H9 (cell line): ENCODE measurements at regions not wholly inside any gene's neighbourhood (a gene's known extent, or its start where the extent isn't known, plus 50 kb on each side); places are given as distances from the start of the nearest gene placed in this dataset.

ENCODE experiments used
- DNase-seq: peaks from one replicate; pipeline ENCODE4 v3.0.0-alpha.2; 2017
- H2AFZ ChIP-seq: one replicate; pipeline ENCODE4 v1.6.1; 2013; ENCODE audit warnings: mild to moderate bottlenecking, low read length, control low read depth, moderate library complexity
- H2AK5ac ChIP-seq: 2 replicates; pipeline ENCODE4 v1.6.1; 2013; ENCODE audit warnings: low read length, control low read depth, mixed read lengths; ENCODE audit not compliant: insufficient read length
- H2BK120ac ChIP-seq: one replicate; pipeline ENCODE4 v1.6.1; 2013; ENCODE audit warnings: low read depth, mild to moderate bottlenecking, low read length, control low read depth, inconsistent platforms; ENCODE audit not compliant: poor library complexity, severe bottlenecking
- H2BK12ac ChIP-seq: 2 replicates; pipeline ENCODE4 v1.6.1; 2013; ENCODE audit warnings: low read length, control low read depth, mixed read lengths, low read depth; ENCODE audit not compliant: insufficient read length
- H2BK15ac ChIP-seq: 2 replicates; pipeline ENCODE4 v1.6.1; 2013; ENCODE audit warnings: low read depth, low read length, control low read depth
- H2BK20ac ChIP-seq: one replicate; pipeline ENCODE4 v1.6.1; 2013; ENCODE audit warnings: low read depth, mild to moderate bottlenecking, low read length, control low read depth, inconsistent platforms; ENCODE audit not compliant: poor library complexity, severe bottlenecking
- H2BK5ac ChIP-seq: 2 replicates; pipeline ENCODE4 v1.6.1; 2013; ENCODE audit warnings: low read length, control low read depth, mixed read lengths; ENCODE audit not compliant: insufficient read length
- H3K14ac ChIP-seq: 2 replicates; pipeline ENCODE4 v1.6.1; 2013; ENCODE audit warnings: low read length, control low read depth; ENCODE audit not compliant: insufficient read depth
- H3K18ac ChIP-seq: 2 replicates; pipeline ENCODE4 v1.6.1; 2013; ENCODE audit warnings: low read depth, mild to moderate bottlenecking, mixed read lengths, low read length, control low read depth; ENCODE audit not compliant: insufficient read length
- H3K23ac ChIP-seq: 2 replicates; pipeline ENCODE4 v1.6.1; 2013; ENCODE audit warnings: low read length, control low read depth, mixed read lengths, low read depth; ENCODE audit not compliant: insufficient read length
- H3K23me2 ChIP-seq: 2 replicates; pipeline ENCODE4 v1.6.1; 2013; ENCODE audit warnings: low read depth, mild to moderate bottlenecking, mixed read lengths, low read length, control low read depth; ENCODE audit not compliant: insufficient read length, poor library complexity, severe bottlenecking
- H3K27ac ChIP-seq: 2 replicates; pipeline ENCODE4 v1.5.1; 2013; ENCODE audit warnings: low read length, control low read depth, mixed read lengths, low read depth; ENCODE audit not compliant: insufficient read length
- H3K27me3 ChIP-seq: 2 replicates; pipeline ENCODE4 v1.6.1; 2013; ENCODE audit warnings: low read length, control low read depth, inconsistent platforms; ENCODE audit not compliant: insufficient read depth
- H3K4ac ChIP-seq: 2 replicates; pipeline ENCODE4 v1.6.1; 2013; ENCODE audit warnings: low read depth, mild to moderate bottlenecking, control low read depth, inconsistent platforms, low read length, moderate library complexity
- H3K4me1 ChIP-seq: 2 replicates; pipeline ENCODE4 v1.6.1; 2013; ENCODE audit warnings: low read length, control low read depth, inconsistent platforms; ENCODE audit not compliant: insufficient read depth
- H3K4me2 ChIP-seq: 2 replicates; pipeline ENCODE4 v1.6.1; 2013; ENCODE audit warnings: low read length, control low read depth, mixed read lengths; ENCODE audit not compliant: insufficient read length, insufficient read depth
- H3K56ac ChIP-seq: 2 replicates; pipeline ENCODE4 v1.6.1; 2013; ENCODE audit warnings: low read depth, mild to moderate bottlenecking, mixed read lengths, low read length, control low read depth; ENCODE audit not compliant: insufficient read length
- H3K79me1 ChIP-seq: 2 replicates; pipeline ENCODE4 v1.6.1; 2013; ENCODE audit warnings: low read depth, mild to moderate bottlenecking, moderate library complexity, low read length, control low read depth, inconsistent platforms; ENCODE audit not compliant: insufficient read depth, poor library complexity, severe bottlenecking
- H3K79me2 ChIP-seq: 2 replicates; pipeline ENCODE4 v1.6.1; 2013; ENCODE audit warnings: low read length, control low read depth, inconsistent platforms; ENCODE audit not compliant: insufficient read depth
- H3K9ac ChIP-seq: 2 replicates; pipeline ENCODE4 v1.6.1; 2013; ENCODE audit warnings: low read length, control low read depth, mixed read lengths; ENCODE audit not compliant: insufficient read length; ENCODE audit errors: extremely low read depth
- H3K9me3 ChIP-seq: one replicate; pipeline ENCODE4 v1.6.1; 2013; ENCODE audit warnings: low read depth, low read length, inconsistent platforms; ENCODE audit not compliant: control insufficient read depth
- H3T11ph ChIP-seq: one replicate; pipeline ENCODE4 v1.6.1; 2013; ENCODE audit warnings: mild to moderate bottlenecking, low read length, control low read depth, inconsistent platforms
- H4K20me1 ChIP-seq: one replicate; pipeline ENCODE4 v1.6.1; 2013; ENCODE audit not compliant: control insufficient read depth, insufficient read length, insufficient read depth
- H4K5ac ChIP-seq: 2 replicates; pipeline ENCODE4 v1.6.1; 2013; ENCODE audit warnings: low read depth, mild to moderate bottlenecking, mixed read lengths, low read length, control low read depth; ENCODE audit not compliant: insufficient read length
- H4K8ac ChIP-seq: replicated peaks from 2 replicates; pipeline ENCODE4 v1.6.1; 2013; ENCODE audit warnings: low read length, control low read depth, mixed read lengths, low read depth; ENCODE audit not compliant: insufficient read length
- H4K91ac ChIP-seq: 2 replicates; pipeline ENCODE4 v1.6.1; 2013; ENCODE audit warnings: low read depth, mild to moderate bottlenecking, moderate library complexity, mixed read lengths, low read length, control low read depth; ENCODE audit not compliant: insufficient read length
- H3K27ac Mint-ChIP-seq, 3 experiments: 2 replicates in 2 of 3; 3 replicates in 1 of 3; pipeline ENCODE4 v1.8.0; 2020 to 2021; ENCODE audit warnings: mixed read lengths in 3 of 3, mild to moderate bottlenecking in 1 of 3, moderate library complexity in 1 of 3
- H3K27me3 Mint-ChIP-seq: 2 replicates; pipeline ENCODE4 v1.8.0; 2021; ENCODE audit warnings: low read depth, mild to moderate bottlenecking, moderate library complexity, mixed read lengths
- H3K36me3 Mint-ChIP-seq, 3 experiments: 2 replicates in 2 of 3; 3 replicates in 1 of 3; pipeline ENCODE4 v1.8.0; 2020 to 2021; ENCODE audit warnings: low read depth in 3 of 3, mixed read lengths in 3 of 3; ENCODE audit not compliant: insufficient read depth in 1 of 3
- H3K4me1 Mint-ChIP-seq, 2 experiments: 2 replicates each; pipeline ENCODE4 v1.8.0; 2020; ENCODE audit warnings: mixed read lengths in 2 of 2
- H3K4me3 Mint-ChIP-seq, 2 experiments: 2 replicates in 1 of 2; 3 replicates in 1 of 2; pipeline ENCODE4 v1.8.0; 2020 to 2021; ENCODE audit warnings: mild to moderate bottlenecking in 2 of 2, mixed read lengths in 2 of 2, moderate library complexity in 1 of 2
- H3K9me3 Mint-ChIP-seq, 2 experiments: 2 replicates in 1 of 2; 3 replicates in 1 of 2; pipeline ENCODE4 v1.8.0; 2020; ENCODE audit warnings: mild to moderate bottlenecking in 2 of 2, mixed read lengths in 2 of 2, moderate library complexity in 1 of 2
- WGBS: extraction: QIAGEN DNeasy Blood & Tissue Kit; methylation state at CpG from one replicate; pipeline ENCODE4 v1.1.7; 2013; ENCODE audit warnings: missing lambda C conversion rate, low lambda C conversion rate, mixed read lengths; ENCODE audit not compliant: insufficient read length; ENCODE audit errors: extremely low coverage; 5-methylcytosine and 5-hydroxymethylcytosine counted together
- TF ChIP-seq, protein P1 (sequence below): fragments of 200-600 bp; sonication (generic); conservative IDR thresholded peaks from 3 replicates; pipeline ENCODE4 v1.8.0; 2021; ENCODE audit warnings: antibody characterized with exemption, mild to moderate bottlenecking

DNA sequence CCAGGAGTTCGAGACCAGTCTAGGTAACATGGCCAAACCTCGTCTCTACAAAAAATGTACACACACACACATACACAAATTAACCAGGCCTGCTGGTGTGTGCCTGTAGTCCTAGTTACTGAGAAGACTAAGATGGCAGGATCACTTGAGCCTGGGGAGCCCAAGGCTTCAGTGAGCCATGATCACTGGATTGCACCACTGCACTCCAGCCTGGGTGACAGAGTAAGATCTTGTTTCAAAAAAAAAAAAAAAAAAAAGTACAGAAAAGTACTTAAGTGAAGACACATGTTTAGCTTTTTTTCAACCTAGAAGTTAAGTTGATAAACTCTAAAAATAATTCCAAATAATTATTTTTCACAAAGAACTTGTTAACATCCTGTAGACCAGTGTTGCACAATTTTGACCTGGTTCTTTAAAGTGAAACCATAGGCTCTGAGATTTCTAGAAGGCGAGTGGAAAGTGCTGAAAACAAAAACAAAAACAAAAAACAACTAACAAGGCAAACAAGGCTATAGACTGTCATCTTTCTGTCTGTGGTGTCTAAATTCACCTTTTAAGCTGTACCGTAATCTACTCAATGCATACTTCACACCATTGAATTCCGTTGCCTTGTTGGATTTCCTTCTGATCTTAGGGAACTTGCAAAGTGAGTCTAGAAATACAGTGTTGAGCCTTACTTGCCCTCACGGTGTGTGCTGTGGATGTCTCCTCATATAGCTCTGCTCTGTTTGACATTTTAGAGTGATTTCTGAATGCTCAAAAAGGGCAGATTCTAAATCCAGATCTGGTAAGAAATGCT lies 63.5 kb downstream of the CHST2 start:
- no peaks in the 10 kb centered on the region for H3K27me3 ChIP-seq
- no peak overlapping the region for H3K4me2 ChIP-seq
- Mint-ChIP-seq H3K36me3 (no peaks in the 10 kb centered on the region), H3K4me1 (no peaks in the 10 kb centered on the region), H3K27ac (no peak overlapping the region), H3K27me3 (no peaks in the 10 kb centered on the region), H3K4me3 (no peak overlapping the region), H3K9me3 (peaks cover 0 to 5% of the 10 kb centered on the region in 2 experiments; a peak in 2 of 5 replicates)
- no peaks in the 10 kb centered on the region for H3K4me1 ChIP-seq
- no peak overlapping the region for H3K56ac ChIP-seq
- no peak overlapping the region for H3K14ac ChIP-seq
- H4K91ac ChIP-seq, result no peak overlapping the region
- H3K9ac ChIP-seq, result no peak overlapping the region
- H3K27ac ChIP-seq, result no peak overlapping the region
- no peaks in the 10 kb centered on the region for H4K20me1 ChIP-seq
- no peak for DNase-seq
- H2AK5ac ChIP-seq, result no peak overlapping the region
- H3K79me1 ChIP-seq, result no peaks in the 10 kb centered on the region
- no peak overlapping the region for H2BK120ac ChIP-seq
- H3K18ac ChIP-seq, result no peak overlapping the region
- H2BK15ac ChIP-seq, result no peak overlapping the region
- H4K8ac ChIP-seq, result no peak overlapping the region
- no peak overlapping the region for H3T11ph ChIP-seq
- H2BK5ac ChIP-seq, result no peak overlapping the region
- H3K23me2 ChIP-seq, result no peaks in the 10 kb centered on the region
- H3K4ac ChIP-seq, result no peak overlapping the region
- H4K5ac ChIP-seq, result no peak overlapping the region
- H2BK12ac ChIP-seq, result no peak overlapping the region
- H3K79me2 ChIP-seq, result no peaks in the 10 kb centered on the region
- WGBS, result no CpG with 5 or more reads among the region's 6 CpGs
- no peaks in the 10 kb centered on the region for H3K9me3 ChIP-seq
- TF ChIP-seq, protein P1, sequence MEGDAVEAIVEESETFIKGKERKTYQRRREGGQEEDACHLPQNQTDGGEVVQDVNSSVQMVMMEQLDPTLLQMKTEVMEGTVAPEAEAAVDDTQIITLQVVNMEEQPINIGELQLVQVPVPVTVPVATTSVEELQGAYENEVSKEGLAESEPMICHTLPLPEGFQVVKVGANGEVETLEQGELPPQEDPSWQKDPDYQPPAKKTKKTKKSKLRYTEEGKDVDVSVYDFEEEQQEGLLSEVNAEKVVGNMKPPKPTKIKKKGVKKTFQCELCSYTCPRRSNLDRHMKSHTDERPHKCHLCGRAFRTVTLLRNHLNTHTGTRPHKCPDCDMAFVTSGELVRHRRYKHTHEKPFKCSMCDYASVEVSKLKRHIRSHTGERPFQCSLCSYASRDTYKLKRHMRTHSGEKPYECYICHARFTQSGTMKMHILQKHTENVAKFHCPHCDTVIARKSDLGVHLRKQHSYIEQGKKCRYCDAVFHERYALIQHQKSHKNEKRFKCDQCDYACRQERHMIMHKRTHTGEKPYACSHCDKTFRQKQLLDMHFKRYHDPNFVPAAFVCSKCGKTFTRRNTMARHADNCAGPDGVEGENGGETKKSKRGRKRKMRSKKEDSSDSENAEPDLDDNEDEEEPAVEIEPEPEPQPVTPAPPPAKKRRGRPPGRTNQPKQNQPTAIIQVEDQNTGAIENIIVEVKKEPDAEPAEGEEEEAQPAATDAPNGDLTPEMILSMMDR, result no peak
- no peak overlapping the region for H2AFZ ChIP-seq
- H3K23ac ChIP-seq, result no peak overlapping the region
- no peak overlapping the region for H2BK20ac ChIP-seq
